ENCODE measurements at regions not wholly inside any gene's neighbourhood (a gene's known extent, or its start where the extent isn't known, plus 50 kb on each side); places are given as distances from the start of the nearest gene placed in this dataset.
"Not testable (repeated sequence)": the region's sequence is repeated elsewhere in the genome, so short reads cannot be mapped to it uniquely, and the experiment has no call there.

DNA sequence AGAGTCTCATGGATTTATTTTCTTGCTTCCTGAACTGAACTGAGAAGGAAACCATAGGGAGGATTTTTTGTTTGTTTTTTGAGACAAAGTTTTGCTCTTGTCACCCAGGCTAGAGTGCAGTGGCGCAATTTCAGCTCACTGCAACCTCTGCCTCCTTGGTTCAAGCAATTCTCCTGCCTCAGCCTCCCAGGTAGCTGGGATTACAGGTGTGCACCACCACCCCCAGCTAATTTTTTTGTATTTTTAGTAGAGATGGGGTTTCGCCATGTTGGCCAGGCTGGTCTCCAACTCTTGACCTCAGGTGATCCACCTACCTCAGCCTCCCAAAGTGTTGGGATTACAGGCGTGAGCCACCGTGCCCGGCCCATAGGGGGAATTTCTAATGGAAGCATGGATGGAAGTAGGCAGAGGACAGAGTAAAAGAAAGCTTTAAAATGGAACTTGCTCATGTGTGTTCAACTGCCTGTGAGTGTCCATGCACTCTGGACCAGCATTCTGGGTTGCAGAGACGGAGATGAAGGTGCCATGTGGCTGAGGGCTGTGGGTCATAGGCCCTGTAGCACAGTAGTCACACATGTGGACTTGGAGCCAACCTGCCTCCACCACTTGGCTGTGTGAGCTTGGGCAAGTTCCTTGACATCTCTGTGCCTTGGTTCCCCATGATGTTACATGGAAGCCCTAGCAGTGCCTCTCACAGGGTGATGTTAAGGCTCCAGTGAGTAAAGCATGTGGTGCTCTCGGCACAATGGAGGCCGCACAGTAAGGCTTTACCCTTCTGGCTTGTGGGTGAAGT is 68.5 kb upstream of the ID2 start:
- DNase-seq (ENCODE audit: low read depth in 3 of 3), result not testable (repeated sequence)

DNA sequence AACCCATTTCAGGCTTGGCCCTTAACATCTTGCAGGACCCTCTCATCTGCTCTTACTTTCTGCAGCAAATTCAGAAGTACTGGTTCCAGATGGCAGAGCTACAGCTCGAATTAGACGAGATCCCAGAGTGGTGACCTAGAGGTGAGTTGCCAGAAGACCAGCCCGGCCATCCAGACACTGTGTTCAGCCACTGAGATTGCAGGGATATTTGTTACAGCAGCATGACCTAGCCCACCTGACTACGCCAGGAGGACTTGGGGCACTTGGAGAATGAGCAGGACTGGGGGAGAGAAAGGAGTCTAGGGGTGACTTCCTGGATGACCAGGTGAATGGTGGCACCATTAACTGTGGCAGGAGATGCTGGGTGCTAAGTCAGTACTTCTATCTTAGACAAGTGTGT is 67.2 kb upstream of the ID2 start:
- DNase-seq (ENCODE audit: low read depth in 3 of 3), result no peak

DNA sequence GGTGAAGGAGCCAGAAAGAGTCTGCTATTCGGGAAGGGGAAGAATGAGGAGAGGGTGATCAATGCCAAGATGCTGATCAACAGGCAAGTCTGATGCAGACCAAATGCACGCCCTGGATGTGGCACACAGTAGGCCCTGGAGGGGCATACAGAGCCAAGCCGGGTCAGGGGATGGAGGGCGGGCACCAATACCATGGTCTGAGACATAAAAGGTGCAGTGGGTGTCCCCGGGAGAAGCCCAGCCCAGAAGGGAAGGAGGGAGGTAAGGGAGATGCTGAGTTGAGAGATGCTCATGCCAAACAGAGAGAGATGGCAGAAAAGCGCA is 66.6 kb upstream of the ID2 start:
- no peak for DNase-seq (ENCODE audit: low read depth in 3 of 3)

DNA sequence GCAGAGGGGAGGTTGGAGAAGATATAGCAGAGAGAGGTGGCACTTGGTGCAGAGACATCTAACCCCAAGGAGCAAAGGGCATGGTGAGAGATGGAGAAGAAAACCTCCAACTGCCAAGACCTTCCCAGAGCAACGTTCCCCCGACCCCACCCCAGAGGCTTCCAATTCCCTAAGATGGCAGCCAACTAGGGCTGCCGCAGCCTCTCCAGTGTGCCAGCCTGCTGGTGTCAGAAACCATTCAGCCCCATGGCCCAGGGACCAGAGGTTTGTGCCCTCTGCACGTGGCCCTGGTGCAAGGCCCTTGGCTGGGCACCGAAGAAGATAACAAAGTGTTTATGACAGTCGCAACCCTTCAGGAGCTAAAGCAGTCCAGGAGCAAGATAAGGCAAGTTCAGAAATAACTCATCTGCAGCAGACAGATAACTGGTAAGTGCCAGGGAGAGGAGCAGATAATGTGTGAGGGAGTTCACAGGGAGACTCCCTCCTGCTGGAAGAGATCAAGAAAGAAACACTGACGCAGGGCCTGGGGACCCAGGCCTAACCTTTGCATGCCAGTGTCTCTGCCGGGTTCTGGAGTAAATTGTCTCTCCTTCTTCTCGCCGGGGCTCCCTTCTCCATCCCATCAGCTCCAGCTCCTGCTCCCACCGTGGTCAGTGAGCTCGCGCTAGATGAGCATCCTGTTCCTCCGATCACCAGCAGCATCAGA is 66.1 kb upstream of the ID2 start:
- DNase-seq (ENCODE audit: low read depth in 3 of 3), result no peak

DNA sequence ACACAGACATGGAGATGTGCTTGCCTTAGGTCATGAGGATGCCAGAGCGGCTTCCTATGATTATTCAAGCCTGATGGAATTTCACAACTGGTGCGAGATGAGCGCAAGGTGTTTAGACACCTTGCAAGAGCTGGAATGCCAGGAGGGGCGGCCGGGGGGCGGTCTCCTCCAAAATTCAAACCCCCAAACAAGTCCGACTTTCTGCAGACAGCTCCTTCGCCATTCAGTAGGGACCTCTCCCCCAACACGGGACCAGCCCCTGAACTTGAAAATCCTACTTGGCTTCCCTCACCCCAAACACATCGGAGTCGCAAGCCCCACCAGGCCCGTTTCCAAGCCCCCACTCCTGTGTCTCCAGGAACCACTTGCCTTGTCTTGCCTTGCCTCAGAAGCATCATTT is 64.8 kb upstream of the ID2 start:
- DNase-seq (ENCODE audit: low read depth in 3 of 3), result no peak

DNA sequence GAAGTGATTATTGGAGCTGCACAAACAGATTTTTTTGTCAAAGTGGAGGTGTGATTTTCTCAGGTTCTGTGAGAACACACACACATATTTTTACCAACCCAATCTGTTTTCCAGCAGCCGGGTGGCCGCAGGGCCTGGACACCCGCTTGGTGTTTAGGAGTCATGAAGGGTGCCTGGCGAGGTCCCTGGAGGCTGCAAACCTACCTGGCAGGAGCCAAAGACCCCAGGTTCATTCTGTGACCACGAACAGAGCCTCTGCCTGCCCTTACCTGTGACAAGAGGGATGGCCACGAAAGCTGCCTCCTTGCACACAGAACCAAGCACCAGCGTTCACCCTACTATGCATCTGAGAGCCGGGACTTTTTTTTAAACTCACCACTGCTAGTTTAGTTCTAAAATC is 64.3 kb upstream of the ID2 start:
- DNase-seq (ENCODE audit: low read depth in 3 of 3), result no peak

DNA sequence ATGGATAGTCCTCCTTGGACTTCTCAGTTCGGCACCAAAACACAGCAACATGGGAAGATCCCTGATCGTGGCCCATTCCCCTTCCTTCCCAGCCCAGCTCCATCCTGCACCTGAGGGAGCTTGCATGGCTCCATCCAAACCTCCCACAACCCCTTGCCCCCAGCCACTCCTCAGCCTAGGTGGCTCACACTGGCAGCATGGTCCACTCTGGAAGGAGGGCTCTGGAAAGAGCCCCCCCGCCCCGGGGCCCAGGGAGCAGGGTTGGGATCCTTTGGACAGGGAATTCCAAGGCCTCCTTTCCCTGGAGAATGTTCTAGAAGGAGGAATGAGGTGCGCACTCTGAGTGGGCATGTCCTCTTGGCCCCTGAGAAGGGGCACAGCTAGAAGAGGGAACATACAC is 62.8 kb upstream of the ID2 start:
- DNase-seq (ENCODE audit: low read depth in 3 of 3), result no peak

DNA sequence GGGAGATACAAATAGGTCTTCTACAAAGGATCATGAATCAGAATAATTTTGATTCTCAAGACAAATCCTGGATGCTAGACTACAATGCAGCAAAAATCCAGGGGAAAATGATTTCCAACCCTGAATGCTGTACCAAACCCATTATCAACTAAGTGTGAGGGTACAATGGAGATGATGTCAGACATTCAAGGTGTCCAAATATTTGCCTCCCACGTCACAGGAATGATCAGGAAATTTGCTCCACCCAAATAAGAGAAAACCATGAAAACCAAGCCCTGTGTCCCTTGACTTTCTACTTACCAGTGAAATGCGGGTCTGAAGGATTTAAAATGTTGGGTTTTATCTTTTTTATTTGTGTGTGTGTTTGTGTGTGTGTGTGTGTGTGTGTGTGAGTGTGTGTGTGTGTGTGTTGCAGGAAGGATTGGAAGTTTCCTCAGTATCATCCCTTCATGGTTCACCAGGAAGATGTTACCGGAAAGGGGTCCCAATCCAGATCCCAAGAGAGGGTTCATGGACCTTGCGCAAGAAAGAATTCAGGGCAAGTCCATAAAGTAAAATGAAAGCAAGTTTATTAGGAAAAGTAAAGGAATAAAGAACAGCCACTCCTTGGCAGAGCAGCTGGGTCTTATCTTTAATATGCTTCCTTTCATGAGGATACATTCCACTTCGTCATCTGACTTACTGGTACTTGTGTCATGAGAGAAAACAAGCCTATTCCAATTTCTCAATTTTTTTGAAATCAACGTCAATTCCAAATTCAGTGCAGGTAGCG is 61.1 kb upstream of the ID2 start:
- no peak for DNase-seq (ENCODE audit: low read depth in 3 of 3)

DNA sequence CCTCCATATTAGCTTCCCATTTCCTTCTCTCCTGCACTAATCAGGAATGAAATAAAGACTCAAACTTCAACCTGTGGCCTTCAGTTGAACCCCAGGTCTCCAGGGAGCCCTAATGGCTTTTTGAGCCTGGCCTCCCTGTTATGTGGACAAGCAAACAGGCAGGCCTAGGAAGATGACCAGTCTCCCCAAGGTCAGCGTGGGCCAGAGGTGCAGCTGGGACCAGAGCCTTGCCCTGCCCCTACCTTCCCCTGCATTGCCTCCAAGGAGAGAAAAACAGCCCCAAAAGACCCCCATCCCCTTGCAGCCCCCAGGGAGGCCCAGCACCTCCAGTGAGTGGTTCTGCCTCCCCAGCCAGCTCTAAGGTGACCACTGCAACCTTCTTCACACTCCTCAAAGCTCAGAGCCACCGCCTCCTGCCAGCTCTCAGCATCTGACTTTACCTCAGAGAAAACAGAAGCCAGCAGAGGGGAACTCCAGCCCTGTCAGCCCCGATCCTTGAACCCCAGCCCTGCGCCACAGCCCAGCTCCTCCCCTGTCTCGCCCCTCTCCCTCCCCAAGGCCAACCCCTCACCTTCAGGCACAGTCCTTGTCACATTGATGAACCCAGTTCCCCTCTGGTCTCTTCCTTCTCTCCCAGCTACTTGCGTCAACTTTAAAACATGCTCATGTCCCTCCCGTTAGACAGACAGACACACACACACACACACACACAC is 59.5 kb upstream of the ID2 start:
- no peak for DNase-seq (ENCODE audit: low read depth in 3 of 3)

DNA sequence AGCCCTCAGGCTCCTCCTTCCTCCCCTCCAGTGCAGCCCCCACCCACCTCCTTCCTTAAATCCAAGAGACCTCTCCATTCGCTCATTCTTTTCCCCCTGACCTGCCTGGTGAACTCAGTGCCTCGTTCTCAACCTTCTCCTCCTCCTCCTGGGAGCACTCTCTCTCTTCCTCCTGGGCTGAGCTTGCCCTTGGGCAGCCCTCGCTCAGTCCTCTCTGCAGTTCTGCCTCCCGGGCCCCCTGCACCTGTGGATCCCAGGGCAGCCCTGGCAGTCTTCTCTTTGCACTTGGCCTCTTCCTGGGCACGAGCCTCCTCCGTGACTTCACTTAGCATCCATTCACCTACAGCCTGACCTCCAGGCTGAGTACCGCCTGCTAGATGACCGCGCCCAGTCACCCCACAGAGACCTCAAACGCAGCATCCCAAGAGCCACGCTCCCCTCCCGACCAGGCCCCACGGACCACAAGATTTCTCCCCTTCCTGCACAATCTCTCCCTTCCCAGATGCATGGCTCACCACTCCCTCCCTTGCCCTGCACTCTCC is 58.9 kb upstream of the ID2 start:
- DNase-seq (ENCODE audit: low read depth in 3 of 3), result no peak

DNA sequence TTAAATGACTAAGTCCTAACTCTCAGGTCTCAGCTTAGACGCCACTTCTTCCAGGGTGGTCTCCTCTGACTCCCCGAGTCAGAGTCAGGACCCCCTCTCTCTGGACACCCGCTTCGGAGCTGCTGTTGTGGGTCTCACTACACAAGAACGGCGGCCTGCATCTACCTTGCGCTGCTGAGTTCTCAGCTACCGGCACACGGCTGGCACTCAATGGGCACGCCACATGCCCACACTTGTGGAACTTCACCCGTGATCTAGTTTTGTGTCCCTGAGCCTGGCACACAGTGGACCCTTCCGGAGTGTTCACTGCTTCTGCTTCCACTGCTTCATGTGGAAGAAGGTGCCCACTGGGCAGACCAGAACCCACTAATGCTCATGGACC is 58.3 kb upstream of the ID2 start:
- no peak for DNase-seq (ENCODE audit: low read depth in 3 of 3)

DNA sequence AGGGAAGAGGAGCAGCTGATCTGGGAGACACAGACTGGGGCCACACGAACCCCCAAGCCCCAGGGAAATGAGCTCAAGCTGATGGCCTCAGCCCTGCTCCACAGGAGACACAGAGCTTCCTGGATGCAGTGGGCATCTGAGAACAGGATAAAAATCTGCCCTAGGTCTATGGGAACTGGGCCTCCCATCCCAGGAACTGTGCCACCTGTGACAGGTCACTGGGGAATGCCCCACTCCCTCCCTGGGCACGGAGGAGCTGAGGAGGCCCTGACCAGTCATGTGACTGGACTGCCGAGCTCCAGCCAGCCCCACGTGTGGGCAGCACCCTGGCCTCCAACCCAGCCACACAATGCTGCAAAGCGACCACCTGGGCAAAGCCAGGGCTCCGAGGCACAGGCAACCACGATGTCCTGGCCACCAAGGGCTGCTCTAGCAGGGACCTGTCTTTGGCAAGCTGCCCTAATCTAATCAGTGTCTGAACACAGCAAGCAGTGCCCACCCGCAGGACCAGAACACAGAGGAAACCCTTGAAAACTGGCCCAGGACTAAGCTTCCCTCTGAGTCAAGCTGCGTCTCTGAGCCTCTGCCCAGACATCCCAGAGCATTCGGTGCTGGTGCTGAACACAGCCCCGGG is 57.8 kb upstream of the ID2 start:
- no peak for DNase-seq (ENCODE audit: low read depth in 3 of 3)

DNA sequence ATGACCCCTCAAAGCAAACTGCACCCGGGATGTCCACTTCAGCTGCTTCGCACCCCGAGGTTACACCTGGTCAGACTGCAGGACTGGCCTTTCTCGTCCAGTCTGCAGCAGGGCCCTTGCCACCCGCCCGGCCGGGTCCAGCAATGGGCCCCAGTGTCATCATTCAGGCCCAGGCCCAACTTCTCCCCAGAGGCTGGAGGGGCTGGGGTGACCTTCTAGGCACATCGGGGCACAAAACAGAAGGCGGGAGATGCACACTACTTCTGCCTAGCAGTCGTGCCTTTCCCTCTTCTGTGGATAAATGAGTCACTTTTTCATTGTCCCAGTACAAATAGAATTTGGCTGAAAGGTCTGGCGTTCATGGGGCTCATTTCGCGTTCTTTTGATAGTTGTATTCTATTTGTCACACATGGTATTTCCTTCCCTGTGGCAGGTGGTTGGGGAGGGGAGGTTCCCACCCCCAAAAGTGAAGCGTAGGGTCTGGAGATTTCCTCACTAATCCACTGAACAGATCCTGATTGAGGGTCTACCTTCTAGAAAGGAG is 56.9 kb upstream of the ID2 start:
- DNase-seq (ENCODE audit: low read depth in 3 of 3), result no peak

DNA sequence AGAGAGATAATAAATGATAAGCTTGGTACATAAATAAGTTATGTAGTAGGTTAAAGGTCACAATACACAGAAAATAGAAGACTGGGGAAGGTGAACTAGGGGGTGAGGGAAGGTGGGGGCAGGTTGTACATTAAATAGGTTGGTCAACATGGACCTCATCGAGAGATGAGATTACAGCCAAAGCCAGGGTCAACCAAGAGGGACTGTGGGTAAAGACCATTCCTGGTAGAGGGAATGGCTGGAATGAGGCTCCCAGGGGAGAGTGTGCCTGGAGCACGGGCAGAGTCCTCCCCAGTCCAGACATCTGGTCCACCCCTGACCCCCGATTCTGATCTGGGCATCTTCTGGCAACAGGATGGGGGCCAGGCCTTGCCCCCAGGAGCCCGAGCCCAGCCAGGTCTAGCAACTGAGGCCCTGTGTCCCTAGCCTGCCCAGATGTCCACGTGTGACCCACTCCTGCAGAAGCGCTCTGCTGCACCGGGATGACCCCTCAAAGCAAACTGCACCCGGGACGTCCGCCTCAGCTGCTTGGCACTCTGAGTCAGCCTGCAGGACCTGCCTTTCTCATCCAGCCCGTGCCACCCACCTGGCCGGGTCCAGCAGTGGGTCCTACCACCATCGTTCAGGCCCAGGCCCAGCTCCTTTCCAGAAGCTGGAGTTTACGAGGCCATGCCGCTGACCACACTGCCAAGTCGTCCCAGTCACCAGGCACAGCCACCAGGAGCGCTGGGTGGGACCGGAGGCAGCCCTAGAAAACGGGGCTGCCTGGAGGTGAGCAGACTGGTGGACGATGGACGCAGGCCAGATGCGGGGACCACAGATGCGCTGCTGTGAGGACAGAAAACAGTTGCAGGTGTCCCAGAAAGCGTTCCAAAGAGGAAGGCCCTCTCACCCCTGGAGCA is 56.2 kb upstream of the ID2 start:
- no peak for DNase-seq (ENCODE audit: low read depth in 3 of 3)

DNA sequence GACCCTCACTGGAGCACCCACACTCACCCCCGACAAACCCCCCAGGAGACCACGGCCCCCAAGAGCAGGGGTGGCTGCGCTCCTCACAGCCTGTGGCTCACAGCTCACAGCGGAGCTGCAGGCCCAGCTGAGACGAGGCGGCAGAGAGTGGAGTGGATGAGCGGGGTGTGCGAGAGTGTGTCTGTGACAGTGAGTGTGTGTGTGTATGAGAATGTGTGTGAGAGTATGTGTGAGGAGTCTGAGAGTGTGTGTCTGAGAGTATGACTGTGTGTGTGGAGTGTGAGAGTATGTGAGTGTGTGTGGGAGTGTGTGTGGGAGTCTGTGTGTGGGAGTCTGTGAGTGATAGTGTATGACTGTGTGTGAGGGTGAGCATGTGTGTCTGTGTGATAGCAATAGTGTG is 55.3 kb upstream of the ID2 start:
- DNase-seq (ENCODE audit: low read depth in 3 of 3), result no peak

DNA sequence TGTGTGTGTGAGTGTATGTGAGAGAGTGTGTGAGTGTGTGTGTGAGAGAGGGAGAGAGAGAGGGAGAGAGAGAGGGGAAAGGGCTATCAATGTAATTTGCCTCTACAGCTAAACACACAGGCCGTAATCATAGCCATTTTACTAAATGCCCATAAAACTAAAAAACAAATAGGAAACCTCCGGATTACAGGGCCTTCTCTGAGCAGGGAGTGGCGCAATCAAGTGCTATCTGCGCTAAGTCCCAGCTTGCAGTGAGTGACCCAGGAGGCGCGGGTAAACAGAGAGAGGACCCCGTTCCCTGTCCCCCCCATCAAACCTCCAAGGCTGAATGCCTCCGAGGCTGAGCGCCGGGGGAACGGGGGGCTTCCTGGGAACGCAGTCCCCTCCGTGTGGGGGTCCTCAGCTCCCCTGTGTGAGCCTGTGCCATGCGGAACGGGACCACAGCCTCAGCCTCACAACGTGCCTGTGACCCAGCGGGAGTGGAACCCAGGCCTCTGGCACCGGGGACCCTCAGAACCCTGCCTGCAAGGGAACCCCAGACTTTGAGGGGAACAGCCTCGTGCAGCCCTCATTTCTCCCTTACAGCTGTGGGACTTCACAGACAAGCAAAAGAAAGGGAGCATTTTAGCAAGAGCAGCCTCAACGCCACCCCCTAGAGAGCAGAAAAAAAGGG is 54.7 kb upstream of the ID2 start:
- DNase-seq (ENCODE audit: low read depth in 3 of 3), result no peak

DNA sequence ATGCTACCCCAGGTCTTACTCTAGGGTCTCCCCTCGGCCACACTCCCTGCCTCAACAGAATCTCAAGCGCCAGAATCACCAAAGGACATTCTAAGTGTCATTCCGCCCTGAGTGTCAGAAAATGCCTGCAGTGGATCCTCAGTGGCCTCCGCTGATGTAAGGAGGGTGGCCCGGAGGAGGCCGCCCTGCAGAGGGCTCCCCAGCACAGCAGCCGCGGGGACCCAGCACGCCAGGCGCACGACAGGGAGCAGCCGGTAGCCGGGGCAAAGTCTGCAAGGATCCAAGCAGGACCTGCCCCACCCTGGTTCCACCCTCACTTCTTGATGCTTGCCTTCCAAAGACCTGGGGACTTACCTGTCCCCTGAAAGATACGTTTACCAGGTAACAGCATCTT is 54.2 kb upstream of the ID2 start:
- no peak for DNase-seq (ENCODE audit: low read depth in 3 of 3)

DNA sequence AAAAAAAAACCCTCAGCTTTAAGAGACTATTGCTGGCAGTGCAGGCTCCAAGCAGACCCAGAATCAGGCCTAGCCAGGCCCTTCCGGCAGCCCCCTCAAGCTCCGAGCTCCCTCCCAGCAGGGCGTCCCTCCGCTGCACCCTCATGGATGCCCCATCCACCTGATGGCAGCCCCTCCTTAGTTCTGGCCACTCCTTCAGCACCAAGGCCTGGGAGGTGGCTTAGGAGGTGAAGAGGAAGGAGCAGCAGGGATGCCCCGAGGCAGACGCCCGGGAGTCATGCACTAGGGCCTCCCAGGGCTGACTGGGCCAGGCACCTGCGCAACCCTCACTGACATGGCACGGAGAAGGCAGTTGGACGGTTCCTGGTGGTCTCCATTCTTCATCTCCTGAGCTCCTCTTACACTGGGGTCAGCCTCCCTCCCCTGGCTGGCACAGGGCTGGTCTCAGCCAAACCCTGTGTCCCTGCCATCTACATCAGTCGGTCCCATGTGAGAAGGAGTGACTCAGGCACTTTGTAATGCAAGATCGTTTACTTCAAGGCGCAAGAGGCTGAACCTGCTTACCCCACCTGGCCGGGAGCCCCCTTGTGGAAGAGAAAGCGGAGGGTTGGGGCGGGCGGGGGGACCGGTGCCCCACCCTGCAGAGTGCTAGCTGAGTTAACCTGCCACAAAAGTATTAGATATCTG is 53.5 kb upstream of the ID2 start:
- no peak for DNase-seq (ENCODE audit: low read depth in 3 of 3)

DNA sequence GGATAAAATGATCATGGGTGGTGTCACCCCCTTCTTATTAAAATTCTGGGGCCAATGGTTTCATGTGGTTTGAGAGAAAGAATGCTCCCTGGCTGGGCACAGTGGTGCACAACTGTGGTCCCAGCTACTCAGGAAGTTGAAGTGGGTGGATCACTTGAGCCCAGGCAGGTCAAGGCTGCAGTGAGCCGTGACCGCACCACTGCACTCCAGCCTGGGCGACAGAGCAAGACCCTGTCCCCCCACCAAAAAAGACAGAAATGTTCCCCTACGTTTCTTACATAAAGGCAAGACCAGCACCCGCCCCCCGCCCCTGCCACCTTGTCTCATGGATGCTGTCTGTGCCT is 53.0 kb upstream of the ID2 start:
- DNase-seq (ENCODE audit: low read depth in 3 of 3), result no peak
